Smooth muscle cell (in vitro differentiated cells): ENCODE measurements at regions not wholly inside any gene's neighbourhood (a gene's known extent, or its start where the extent isn't known, plus 50 kb on each side); places are given as distances from the start of the nearest gene placed in this dataset.

Experiments used
- DNase-seq: peaks from one replicate; lab custom pipeline; 2025; ENCODE audit not compliant: unreplicated experiment; lab: John Stamatoyannopoulos, UW
- H2AFZ ChIP-seq: fragments of 200-600 bp; sonication (generic); 2 replicates; pipeline ENCODE4 v1.6.0; 2016; ENCODE audit warnings: antibody characterized with exemption, low read depth, mild to moderate bottlenecking
- H3F3A ChIP-seq: fragments of 200-600 bp; sonication (generic); 2 replicates; pipeline ENCODE4 v1.6.0; 2017; ENCODE audit warnings: antibody characterized with exemption, low read depth
- H3K27ac ChIP-seq: fragments of 200-600 bp; sonication (generic); 2 replicates; pipeline ENCODE4 v1.5.1; 2016; ENCODE audit warnings: low read depth, mild to moderate bottlenecking
- H3K27me3 ChIP-seq: fragments of 200-600 bp; sonication (generic); 2 replicates; pipeline ENCODE4 v1.6.1; 2016; ENCODE audit warnings: low read depth, mild to moderate bottlenecking
- H3K36me3 ChIP-seq: fragments of 200-600 bp; sonication (generic); 2 replicates; pipeline ENCODE4 v1.5.1; 2016; ENCODE audit warnings: low read depth
- H3K4me1 ChIP-seq: fragments of 200-600 bp; sonication (generic); 2 replicates; pipeline ENCODE4 v1.5.1; 2016; ENCODE audit warnings: low read depth
- H3K4me2 ChIP-seq: fragments of 200-600 bp; sonication (generic); 2 replicates; pipeline ENCODE4 v1.6.0; 2016; ENCODE audit warnings: mild to moderate bottlenecking
- H3K4me3 ChIP-seq: fragments of 200-600 bp; sonication (generic); 2 replicates; pipeline ENCODE4 v1.5.1; 2016; ENCODE audit warnings: mild to moderate bottlenecking
- H3K79me2 ChIP-seq: fragments of 200-600 bp; sonication (generic); 2 replicates; pipeline ENCODE4 v1.6.0; 2016; ENCODE audit warnings: low read depth, mild to moderate bottlenecking
- H3K9ac ChIP-seq: fragments of 200-600 bp; sonication (generic); 2 replicates; pipeline ENCODE4 v1.6.0; 2016; ENCODE audit warnings: low read depth
- H3K9me3 ChIP-seq: fragments of 200-600 bp; sonication (generic); replicated peaks from 2 replicates; pipeline ENCODE4 v1.5.1; 2016; ENCODE audit warnings: low read depth
- H4K20me1 ChIP-seq: fragments of 200-600 bp; sonication (generic); 2 replicates; pipeline ENCODE4 v1.6.0; 2016; ENCODE audit warnings: low read depth
- WGBS: methylation state at CpG from one replicate; pipeline ENCODE4 v1.1.7; 2016; ENCODE audit warnings: low lambda C conversion rate; 5-methylcytosine and 5-hydroxymethylcytosine counted together
- TF ChIP-seq, protein P1 (sequence below): fragments of 200-600 bp; sonication (generic); IDR thresholded peaks from 2 replicates; pipeline ENCODE4 v1.5.1; 2017; ENCODE audit warnings: borderline replicate concordance, mild to moderate bottlenecking, antibody characterized with exemption; ENCODE audit not compliant: insufficient read depth, poor library complexity, severe bottlenecking

- H3K79me2 ChIP-seq = no peaks in the 10 kb centered on the region
- no peaks in the 10 kb centered on the region for H3F3A ChIP-seq
- no peak for DNase-seq
- H3K36me3 ChIP-seq = no peaks in the 10 kb centered on the region
- no peak overlapping the region for H3K27ac ChIP-seq
- no peak overlapping the region for H2AFZ ChIP-seq
- H3K27me3 ChIP-seq = no peaks in the 10 kb centered on the region
- H3K4me2 ChIP-seq = no peak overlapping the region
- no peak overlapping the region for H3K4me3 ChIP-seq
- TF ChIP-seq, protein P1, sequence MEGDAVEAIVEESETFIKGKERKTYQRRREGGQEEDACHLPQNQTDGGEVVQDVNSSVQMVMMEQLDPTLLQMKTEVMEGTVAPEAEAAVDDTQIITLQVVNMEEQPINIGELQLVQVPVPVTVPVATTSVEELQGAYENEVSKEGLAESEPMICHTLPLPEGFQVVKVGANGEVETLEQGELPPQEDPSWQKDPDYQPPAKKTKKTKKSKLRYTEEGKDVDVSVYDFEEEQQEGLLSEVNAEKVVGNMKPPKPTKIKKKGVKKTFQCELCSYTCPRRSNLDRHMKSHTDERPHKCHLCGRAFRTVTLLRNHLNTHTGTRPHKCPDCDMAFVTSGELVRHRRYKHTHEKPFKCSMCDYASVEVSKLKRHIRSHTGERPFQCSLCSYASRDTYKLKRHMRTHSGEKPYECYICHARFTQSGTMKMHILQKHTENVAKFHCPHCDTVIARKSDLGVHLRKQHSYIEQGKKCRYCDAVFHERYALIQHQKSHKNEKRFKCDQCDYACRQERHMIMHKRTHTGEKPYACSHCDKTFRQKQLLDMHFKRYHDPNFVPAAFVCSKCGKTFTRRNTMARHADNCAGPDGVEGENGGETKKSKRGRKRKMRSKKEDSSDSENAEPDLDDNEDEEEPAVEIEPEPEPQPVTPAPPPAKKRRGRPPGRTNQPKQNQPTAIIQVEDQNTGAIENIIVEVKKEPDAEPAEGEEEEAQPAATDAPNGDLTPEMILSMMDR = no peak
- H3K9me3 ChIP-seq = peaks cover 5% of the 10 kb centered on the region
- H3K9ac ChIP-seq = no peak overlapping the region
- 94% methylated on average over 4 of the region's 4 CpGs for WGBS
- H3K4me1 ChIP-seq = no peaks in the 10 kb centered on the region
- H4K20me1 ChIP-seq = no peaks in the 10 kb centered on the region
These were observed 77.6 kb upstream of the SORBS2 start for GRCh38 chr4:185889585-185889984.

DNA sequence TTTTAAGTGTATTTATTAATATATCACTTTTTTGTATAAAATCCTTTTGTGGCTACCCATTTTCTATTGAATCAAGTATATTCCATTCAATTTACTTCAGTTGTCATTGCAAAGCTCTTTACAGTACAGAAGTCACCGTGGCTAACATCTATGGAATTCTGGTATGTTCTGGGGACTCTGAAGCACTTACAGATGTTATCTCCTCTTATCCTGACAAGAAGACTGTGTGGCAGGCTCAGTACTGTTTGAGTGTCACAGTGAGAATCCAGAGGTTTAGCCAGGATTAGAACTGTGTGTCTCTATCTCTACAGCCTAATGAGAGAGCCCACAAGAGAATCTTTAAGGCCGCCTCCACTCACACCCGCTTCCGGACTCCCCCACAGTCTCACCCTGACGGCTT lies 78.2 kb upstream of the SORBS2 start:
- no peak overlapping the region for H2AFZ ChIP-seq

DNA sequence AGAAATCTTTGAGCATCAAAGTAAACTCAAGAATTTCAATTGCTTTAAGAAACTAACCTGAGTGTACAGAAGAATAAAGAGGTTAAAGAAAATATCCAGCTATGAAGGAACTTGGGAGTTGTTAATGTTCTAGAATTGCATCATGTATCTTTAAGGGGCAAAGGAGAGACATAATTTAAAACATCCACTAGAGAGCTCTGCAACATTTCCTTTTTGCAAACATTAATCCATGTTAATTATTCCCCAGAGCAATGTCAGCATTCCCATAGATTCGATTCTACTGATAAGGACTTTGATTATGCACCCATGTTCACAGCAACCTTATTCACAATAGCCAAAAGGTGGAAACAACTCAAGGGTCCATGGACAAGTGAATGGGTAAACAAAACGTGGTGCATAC lies 80.2 kb upstream of the SORBS2 start:
- no peak overlapping the region for H2AFZ ChIP-seq
- no peak for DNase-seq
- H3K4me3 ChIP-seq = no peak overlapping the region
- H3K9ac ChIP-seq = no peak overlapping the region
- 91% methylated on average over 2 of the region's 2 CpGs for WGBS
- no peak overlapping the region for H3K27ac ChIP-seq
- no peaks in the 10 kb centered on the region for H3K36me3 ChIP-seq
- no peaks in the 10 kb centered on the region for H3K27me3 ChIP-seq
- H4K20me1 ChIP-seq = no peaks in the 10 kb centered on the region
- H3K9me3 ChIP-seq = peaks cover 5% of the 10 kb centered on the region
- no peaks in the 10 kb centered on the region for H3F3A ChIP-seq
- H3K4me2 ChIP-seq = no peak overlapping the region
- TF ChIP-seq, protein P1 = no peak
- H3K79me2 ChIP-seq = no peaks in the 10 kb centered on the region
- H3K4me1 ChIP-seq = no peaks in the 10 kb centered on the region

More for the DNA sequence above, 78.2 kb upstream of the SORBS2 start:
- 17% methylated on average over 5 of the region's 5 CpGs for WGBS
- Histone ChIP-seq H4K20me1 (no peaks in the 10 kb centered on the region), H3F3A (no peaks in the 10 kb centered on the region), H3K27me3 (no peaks in the 10 kb centered on the region), H3K4me2 (peak overlapping the region; percentile 25), H3K4me3 (no peak overlapping the region), H3K79me2 (no peaks in the 10 kb centered on the region), H3K9ac (no peak overlapping the region), H3K4me1 (no peaks in the 10 kb centered on the region), H3K36me3 (no peaks in the 10 kb centered on the region), H3K9me3 (peaks cover 5% of the 10 kb centered on the region), H3K27ac (peak overlapping the region; percentile 18)
- no peak for DNase-seq
- TF ChIP-seq, protein P1 = no peak

DNA sequence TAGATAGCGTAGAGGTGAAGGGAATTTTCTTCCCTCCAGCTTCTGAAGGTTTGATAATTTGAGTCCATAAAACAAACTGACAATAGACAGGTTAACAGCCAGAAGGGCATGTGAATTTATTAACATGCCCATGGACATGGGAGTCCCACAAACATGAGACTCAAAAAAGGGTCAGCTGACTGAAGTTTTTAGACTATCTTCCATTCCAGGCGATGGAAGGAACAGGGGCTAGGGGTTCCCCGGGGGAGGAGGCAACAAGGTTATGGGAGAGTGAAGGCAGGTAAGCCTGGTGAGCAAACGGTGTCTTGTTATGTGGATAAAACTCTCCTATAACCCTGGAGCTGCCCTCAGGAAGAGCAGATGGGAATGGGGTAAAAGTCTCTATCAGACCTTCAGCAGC lies 81.5 kb upstream of the SORBS2 start:
- no peaks in the 10 kb centered on the region for H4K20me1 ChIP-seq
- H3K9me3 ChIP-seq = peaks cover under 1% of the 10 kb centered on the region
- TF ChIP-seq, protein P1 = no peak
- no peak overlapping the region for H3K9ac ChIP-seq
- no peaks in the 10 kb centered on the region for H3F3A ChIP-seq
- no peaks in the 10 kb centered on the region for H3K79me2 ChIP-seq
- no peak for DNase-seq
- H2AFZ ChIP-seq = no peak overlapping the region
- no peak overlapping the region for H3K4me2 ChIP-seq
- H3K4me3 ChIP-seq = no peak overlapping the region
- no peaks in the 10 kb centered on the region for H3K4me1 ChIP-seq
- H3K27ac ChIP-seq = no peak overlapping the region
- H3K27me3 ChIP-seq = no peaks in the 10 kb centered on the region
- no peaks in the 10 kb centered on the region for H3K36me3 ChIP-seq
- 98% methylated on average over 4 of the region's 4 CpGs for WGBS
